HG03439 (cell line): ENCODE measurements at regions not wholly inside any gene's neighbourhood (a gene's known extent, or its start where the extent isn't known, plus 50 kb on each side); places are given as distances from the start of the nearest gene placed in this dataset.
"Not testable (repeated sequence)": the region's sequence is repeated elsewhere in the genome, so short reads cannot be mapped to it uniquely, and the experiment has no call there.

Source experiments
- ATAC-seq: cut with Tn5 transposase; IDR thresholded peaks from one replicate; pipeline ENCODE4 v1.9.1; 2021; ENCODE audit warnings: mild to moderate bottlenecking, moderate library complexity; ENCODE audit not compliant: unreplicated experiment

GRCh38 chr6:27747637-27748036, 164.6 kb downstream of the OR2B2 start:
- ATAC-seq: no peak

- ATAC-seq: not testable (repeated sequence)
Measured at GRCh38 chr6:27746860-27747259, 165.3 kb downstream of the OR2B2 start.

GRCh38 chr6:27743787-27744186, 168.4 kb downstream of the OR2B2 start:
- no peak for ATAC-seq

- no peak for ATAC-seq
Measured at GRCh38 chr6:27742833-27743573, 169.2 kb downstream of the OR2B2 start.

- not testable (repeated sequence) for ATAC-seq
Measured at GRCh38 chr6:27739902-27740301, 172.3 kb downstream of the OR2B2 start.

- ATAC-seq: no peak
Measured at GRCh38 chr6:27736686-27737085, 175.5 kb downstream of the OR2B2 start.

GRCh38 chr6:27728442-27728841, 183.8 kb downstream of the OR2B2 start:
- no peak for ATAC-seq

GRCh38 chr6:27726619-27727023, 185.6 kb downstream of the OR2B2 start:
- no peak for ATAC-seq

- no peak for ATAC-seq
Measured at GRCh38 chr6:27720607-27721580, 191.3 kb downstream of the OR2B2 start.

GRCh38 chr6:27719039-27719438, 193.2 kb downstream of the OR2B2 start:
- ATAC-seq: not testable (repeated sequence)

GRCh38 chr6:27706431-27706830, 205.8 kb downstream of the OR2B2 start:
- no peak for ATAC-seq

GRCh38 chr6:27700337-27700736, 211.9 kb downstream of the OR2B2 start:
- ATAC-seq: no peak

GRCh38 chr6:27694547-27694874, 217.7 kb downstream of the OR2B2 start:
- no peak for ATAC-seq

GRCh38 chr6:27693766-27694546, 218.2 kb downstream of the OR2B2 start:
- no peak for ATAC-seq

GRCh38 chr6:27692133-27692532, 219.2 kb upstream of the ZNF184 start:
- not testable (repeated sequence) for ATAC-seq

GRCh38 chr6:27688014-27688586, 215.2 kb upstream of the ZNF184 start:
- ATAC-seq: peak; percentile 70

GRCh38 chr6:27687154-27688013, 214.5 kb upstream of the ZNF184 start:
- ATAC-seq: peak; percentile 56

GRCh38 chr6:27685279-27685678, 212.4 kb upstream of the ZNF184 start:
- ATAC-seq: no peak

GRCh38 chr6:27684264-27685211, 211.6 kb upstream of the ZNF184 start:
- no peak for ATAC-seq
